ENCODE measurements at regions not wholly inside any gene's neighbourhood (a gene's known extent, or its start where the extent isn't known, plus 50 kb on each side); places are given as distances from the start of the nearest gene placed in this dataset.

DNA sequence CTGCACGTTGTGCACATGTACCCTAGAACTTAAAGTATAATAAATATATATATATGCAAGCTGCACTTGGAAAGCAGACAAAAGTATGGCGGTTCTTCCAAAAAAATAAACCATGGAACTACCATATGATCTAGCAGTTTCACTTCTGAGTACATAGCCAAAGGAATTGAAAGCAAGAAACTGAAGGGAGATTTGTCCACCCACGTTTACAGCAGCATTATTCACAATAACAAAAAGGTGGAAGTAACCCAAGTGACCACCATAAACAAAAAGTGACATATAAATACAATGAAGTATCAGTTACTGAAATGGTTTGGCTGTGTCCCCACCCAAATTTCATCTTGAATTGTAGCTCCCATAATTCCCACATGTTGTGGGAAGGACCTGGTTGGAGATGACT is 525.3 kb upstream of the CELF2 start:
- Histone ChIP-seq H3K4me1 (ENCODE audit: control insufficient read depth, extremely low read depth, insufficient read depth, low read length) (no peaks in the 10 kb centered on the region), H3K27ac (ENCODE audit: control insufficient read depth, insufficient read depth, low read length) (no peak overlapping the region), H3K27me3 (ENCODE audit: control insufficient read depth, extremely low read depth, insufficient read depth, low read length) (no peaks in the 10 kb centered on the region), H2AFZ (ENCODE audit: control insufficient read depth, low read length) (no peak overlapping the region), H3K4me3 (ENCODE audit: control insufficient read depth in 2 of 3, extremely low read depth in 1 of 3, insufficient read depth in 2 of 3, low read depth in 1 of 3, low read length in 3 of 3) (no peak overlapping the region), H3K9me3 (ENCODE audit: control insufficient read depth, low read depth, low read length) (no peaks in the 10 kb centered on the region), H3K79me2 (ENCODE audit: control insufficient read depth, insufficient read depth, low read length) (no peaks in the 10 kb centered on the region), H4K20me1 (ENCODE audit: control insufficient read depth, extremely low read depth, insufficient read depth, low read length) (no peaks in the 10 kb centered on the region), H3K9me1 (ENCODE audit: control insufficient read depth, extremely low read depth, insufficient read depth, low read length) (no peaks in the 10 kb centered on the region), H3K36me3 (ENCODE audit: control insufficient read depth in 2 of 2, extremely low read depth in 1 of 2, insufficient read depth in 2 of 2, low read length in 2 of 2) (no peaks in the 10 kb centered on the region), H3K9ac (ENCODE audit: control insufficient read depth, extremely low read depth, insufficient read depth, low read length) (no peak overlapping the region), H3K4me2 (ENCODE audit: control insufficient read depth, extremely low read depth, insufficient read depth, low read depth, low read length) (no peak overlapping the region)
- DNase-seq (ENCODE audit: low read depth, low spot score) (no peak), FAIRE-seq (no peak)
- TF ChIP-seq, protein P1, sequence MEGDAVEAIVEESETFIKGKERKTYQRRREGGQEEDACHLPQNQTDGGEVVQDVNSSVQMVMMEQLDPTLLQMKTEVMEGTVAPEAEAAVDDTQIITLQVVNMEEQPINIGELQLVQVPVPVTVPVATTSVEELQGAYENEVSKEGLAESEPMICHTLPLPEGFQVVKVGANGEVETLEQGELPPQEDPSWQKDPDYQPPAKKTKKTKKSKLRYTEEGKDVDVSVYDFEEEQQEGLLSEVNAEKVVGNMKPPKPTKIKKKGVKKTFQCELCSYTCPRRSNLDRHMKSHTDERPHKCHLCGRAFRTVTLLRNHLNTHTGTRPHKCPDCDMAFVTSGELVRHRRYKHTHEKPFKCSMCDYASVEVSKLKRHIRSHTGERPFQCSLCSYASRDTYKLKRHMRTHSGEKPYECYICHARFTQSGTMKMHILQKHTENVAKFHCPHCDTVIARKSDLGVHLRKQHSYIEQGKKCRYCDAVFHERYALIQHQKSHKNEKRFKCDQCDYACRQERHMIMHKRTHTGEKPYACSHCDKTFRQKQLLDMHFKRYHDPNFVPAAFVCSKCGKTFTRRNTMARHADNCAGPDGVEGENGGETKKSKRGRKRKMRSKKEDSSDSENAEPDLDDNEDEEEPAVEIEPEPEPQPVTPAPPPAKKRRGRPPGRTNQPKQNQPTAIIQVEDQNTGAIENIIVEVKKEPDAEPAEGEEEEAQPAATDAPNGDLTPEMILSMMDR (optimal IDR thresholded peaks at IDR 0.05 in 1 of 3, IDR thresholded peaks at IDR 0.05 in 1 of 3, conservative IDR thresholded peaks at IDR 0.05 in 1 of 3; ENCODE audit: extremely low read depth in 1 of 3, insufficient read depth in 2 of 3, low read length in 3 of 3), result no peak
- TF ChIP-seq EZH2 (IDR thresholded peaks at IDR 0.05; ENCODE audit: low read length), result no peak
- dilution Hi-C loops (cut with MboI; ENCODE audit: extremely low pct_ligation_motif_present, low sequenced_read_pairs), result no loop called here

DNA sequence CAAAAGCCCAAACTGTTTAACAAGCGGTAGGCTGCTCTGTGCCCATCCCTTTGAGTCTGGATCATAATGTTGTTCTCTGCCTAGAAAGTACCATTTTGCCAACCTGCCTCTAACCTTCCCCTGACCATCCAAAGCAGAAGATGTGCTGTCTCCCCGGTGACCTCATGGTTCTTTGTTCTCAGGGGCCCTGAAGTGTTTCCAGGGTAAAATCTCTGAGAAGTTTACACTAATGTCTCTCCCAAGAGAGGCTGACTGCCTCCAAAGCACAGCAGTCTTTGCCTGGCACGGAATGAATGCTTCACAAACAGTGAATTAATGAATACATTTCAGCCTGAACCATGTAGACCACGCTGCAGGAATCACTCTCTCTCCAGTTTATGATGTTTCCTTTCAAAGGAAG is 523.8 kb upstream of the CELF2 start:
- no peak overlapping the region for H2AFZ ChIP-seq (ENCODE audit: control insufficient read depth, low read length)

More for the DNA sequence above, 523.8 kb upstream of the CELF2 start:
- no peaks in the 10 kb centered on the region for H3K79me2 ChIP-seq (ENCODE audit: control insufficient read depth, insufficient read depth, low read length)
- H3K4me2 ChIP-seq (ENCODE audit: control insufficient read depth, extremely low read depth, insufficient read depth, low read depth, low read length), result no peak overlapping the region
- no peak overlapping the region for H3K4me3 ChIP-seq (ENCODE audit: control insufficient read depth in 2 of 3, extremely low read depth in 1 of 3, insufficient read depth in 2 of 3, low read depth in 1 of 3, low read length in 3 of 3)
- no peak overlapping the region for H3K9ac ChIP-seq (ENCODE audit: control insufficient read depth, extremely low read depth, insufficient read depth, low read length)
- no peaks in the 10 kb centered on the region for H3K4me1 ChIP-seq (ENCODE audit: control insufficient read depth, extremely low read depth, insufficient read depth, low read length)
- DNase-seq (ENCODE audit: low read depth, low spot score), result no peak
- H4K20me1 ChIP-seq (ENCODE audit: control insufficient read depth, extremely low read depth, insufficient read depth, low read length), result no peaks in the 10 kb centered on the region
- H3K9me1 ChIP-seq (ENCODE audit: control insufficient read depth, extremely low read depth, insufficient read depth, low read length), result no peaks in the 10 kb centered on the region
- dilution Hi-C loops (cut with MboI; ENCODE audit: extremely low pct_ligation_motif_present, low sequenced_read_pairs), result no loop called here
- TF ChIP-seq, protein P1 (optimal IDR thresholded peaks at IDR 0.05 in 1 of 3, IDR thresholded peaks at IDR 0.05 in 1 of 3, conservative IDR thresholded peaks at IDR 0.05 in 1 of 3; ENCODE audit: extremely low read depth in 1 of 3, insufficient read depth in 2 of 3, low read length in 3 of 3), result no peak
- TF ChIP-seq EZH2 (IDR thresholded peaks at IDR 0.05; ENCODE audit: low read length), result no peak
- FAIRE-seq, result no peak
- H3K36me3 ChIP-seq (ENCODE audit: control insufficient read depth in 2 of 2, extremely low read depth in 1 of 2, insufficient read depth in 2 of 2, low read length in 2 of 2), result no peaks in the 10 kb centered on the region
- H3K27ac ChIP-seq (ENCODE audit: control insufficient read depth, insufficient read depth, low read length), result no peak overlapping the region
- no peaks in the 10 kb centered on the region for H3K27me3 ChIP-seq (ENCODE audit: control insufficient read depth, extremely low read depth, insufficient read depth, low read length)
- H3K9me3 ChIP-seq (ENCODE audit: control insufficient read depth, low read depth, low read length), result no peaks in the 10 kb centered on the region
